SK-N-SH treated with all-trans-retinoic acid at 6 μM for 48 hours (cell line): ENCODE measurements at regions not wholly inside any gene's neighbourhood (a gene's known extent, or its start where the extent isn't known, plus 50 kb on each side); places are given as distances from the start of the nearest gene placed in this dataset.
"Not testable (repeated sequence)": the region's sequence is repeated elsewhere in the genome, so short reads cannot be mapped to it uniquely, and the experiment has no call there.

ENCODE experiments used
- ATAC-seq: fragments of 200-7000 bp; cut with Tn5 transposase; 3 replicates; pipeline ENCODE4 v1.9.1; 2020; ENCODE audit warnings: mild to moderate bottlenecking, moderate library complexity
- BACH2 ChIP-seq: fragments of 250-450 bp; sonication (Bioruptor Pico); IDR thresholded peaks from 2 replicates; pipeline ENCODE4 v1.9.0; 2021; ENCODE audit warnings: mild to moderate bottlenecking, borderline replicate concordance
- CSDC2 ChIP-seq: fragments of 250-450 bp; sonication (Bioruptor Pico); IDR thresholded peaks from 2 replicates; pipeline ENCODE4 v1.5.0; 2020; ENCODE audit warnings: mild to moderate bottlenecking, moderate library complexity
- ESRRG ChIP-seq: fragments of 250-450 bp; sonication (Bioruptor Pico); IDR thresholded peaks from 2 replicates; pipeline ENCODE4 v1.6.1; 2021; ENCODE audit warnings: mild to moderate bottlenecking
- GLIS3 ChIP-seq: fragments of 250-450 bp; sonication (Bioruptor Pico); IDR thresholded peaks from 2 replicates; pipeline ENCODE4 v1.5.0; 2020; ENCODE audit warnings: mild to moderate bottlenecking, moderate library complexity
- ISL1 ChIP-seq: fragments of 250-450 bp; sonication (Bioruptor Pico); IDR thresholded peaks from 2 replicates; pipeline ENCODE4 v2.1.2; 2022; ENCODE audit warnings: mild to moderate bottlenecking, moderate library complexity
- OSR1 ChIP-seq: fragments of 250-450 bp; sonication (Bioruptor Pico); IDR thresholded peaks from 2 replicates; pipeline ENCODE4 v1.8.0; 2022; ENCODE audit warnings: moderate library complexity, mild to moderate bottlenecking, inconsistent platforms
- PATZ1 ChIP-seq: fragments of 250-450 bp; sonication (Bioruptor Pico); IDR thresholded peaks from 2 replicates; pipeline ENCODE4 v1.8.0; 2020; ENCODE audit warnings: mild to moderate bottlenecking, moderate library complexity, borderline replicate concordance
- POU6F1 ChIP-seq: fragments of 250-450 bp; sonication (Bioruptor Pico); IDR thresholded peaks from 2 replicates; pipeline ENCODE4 v1.8.0; 2021; ENCODE audit warnings: low read depth, mild to moderate bottlenecking, moderate library complexity, borderline replicate concordance
- PPARA ChIP-seq: fragments of 250-450 bp; sonication (Bioruptor Pico); IDR thresholded peaks from 2 replicates; pipeline ENCODE4 v1.5.0; 2020; ENCODE audit warnings: mild to moderate bottlenecking, borderline replicate concordance
- RARB ChIP-seq: fragments of 250-450 bp; sonication (Bioruptor Pico); IDR thresholded peaks from 2 replicates; pipeline ENCODE4 v1.8.0; 2021; ENCODE audit warnings: mild to moderate bottlenecking, moderate library complexity
- SNAI2 ChIP-seq: fragments of 250-450 bp; sonication (Bioruptor Pico); IDR thresholded peaks from 2 replicates; pipeline ENCODE4 v1.5.0; 2020; ENCODE audit warnings: mild to moderate bottlenecking, moderate library complexity
- TCF4 ChIP-seq: fragments of 250-450 bp; sonication (Bioruptor Pico); IDR thresholded peaks from 2 replicates; pipeline ENCODE4 v1.8.0; 2021; ENCODE audit warnings: mild to moderate bottlenecking, moderate library complexity, borderline replicate concordance
- TOX ChIP-seq: fragments of 250-450 bp; sonication (Bioruptor Pico); IDR thresholded peaks from 2 replicates; pipeline ENCODE4 v1.8.0; 2021; ENCODE audit warnings: mild to moderate bottlenecking, moderate library complexity, borderline replicate concordance
- ZC3H10 ChIP-seq: fragments of 250-450 bp; sonication (Bioruptor Pico); IDR thresholded peaks from 2 replicates; pipeline ENCODE4 v1.5.1; 2021; ENCODE audit warnings: mild to moderate bottlenecking, moderate library complexity
- ZFP3 ChIP-seq: fragments of 250-450 bp; sonication (Bioruptor Pico); IDR thresholded peaks from 2 replicates; pipeline ENCODE4 v1.5.0; 2020; ENCODE audit warnings: mild to moderate bottlenecking, moderate library complexity
- ZFP30 ChIP-seq: fragments of 450-650 bp; formaldehyde crosslinking; IDR thresholded peaks from 2 replicates; pipeline ENCODE4 v1.5.0; 2022; ENCODE audit warnings: mild to moderate bottlenecking, moderate library complexity
- ZNF565 ChIP-seq: fragments of 450-650 bp; formaldehyde crosslinking; conservative IDR thresholded peaks from 2 replicates; pipeline ENCODE4 v1.5.0; 2020; ENCODE audit warnings: low read depth, mild to moderate bottlenecking, moderate library complexity
- ZNF8 ChIP-seq: fragments of 450-650 bp; formaldehyde crosslinking; IDR thresholded peaks from 2 replicates; pipeline ENCODE4 v1.5.0; 2020; ENCODE audit warnings: mild to moderate bottlenecking, moderate library complexity
- TF ChIP-seq, protein P1 (sequence below): fragments of 250-450 bp; sonication (Bioruptor Pico); IDR thresholded peaks from 2 replicates; pipeline ENCODE4 v1.5.1; 2020; ENCODE audit warnings: low read depth, mild to moderate bottlenecking, moderate library complexity
- TF ChIP-seq, protein P2 (sequence below): fragments of 250-450 bp; sonication (Bioruptor Pico); IDR thresholded peaks from 2 replicates; pipeline ENCODE4 v1.5.0; 2020; ENCODE audit warnings: mild to moderate bottlenecking, moderate library complexity
- TF ChIP-seq, protein P3 (sequence below): fragments of 250-450 bp; sonication (Bioruptor Pico); IDR thresholded peaks from 2 replicates; pipeline ENCODE4 v1.5.1; 2021; ENCODE audit warnings: mild to moderate bottlenecking, moderate library complexity

- no peak for TF ChIP-seq TOX
- TF ChIP-seq GLIS3 (CRISPR knock-in tag), result no peak
- TF ChIP-seq PATZ1 (CRISPR knock-in tag), result no peak
- TF ChIP-seq POU6F1 (CRISPR knock-in tag), result no peak
- TF ChIP-seq ZFP3 (CRISPR knock-in tag), result no peak
- no peak for TF ChIP-seq SNAI2 (CRISPR knock-in tag)
- TF ChIP-seq PPARA (CRISPR knock-in tag), result no peak
- no peak for TF ChIP-seq ZFP30 (CRISPR knock-in tag)
- TF ChIP-seq, protein P1, sequence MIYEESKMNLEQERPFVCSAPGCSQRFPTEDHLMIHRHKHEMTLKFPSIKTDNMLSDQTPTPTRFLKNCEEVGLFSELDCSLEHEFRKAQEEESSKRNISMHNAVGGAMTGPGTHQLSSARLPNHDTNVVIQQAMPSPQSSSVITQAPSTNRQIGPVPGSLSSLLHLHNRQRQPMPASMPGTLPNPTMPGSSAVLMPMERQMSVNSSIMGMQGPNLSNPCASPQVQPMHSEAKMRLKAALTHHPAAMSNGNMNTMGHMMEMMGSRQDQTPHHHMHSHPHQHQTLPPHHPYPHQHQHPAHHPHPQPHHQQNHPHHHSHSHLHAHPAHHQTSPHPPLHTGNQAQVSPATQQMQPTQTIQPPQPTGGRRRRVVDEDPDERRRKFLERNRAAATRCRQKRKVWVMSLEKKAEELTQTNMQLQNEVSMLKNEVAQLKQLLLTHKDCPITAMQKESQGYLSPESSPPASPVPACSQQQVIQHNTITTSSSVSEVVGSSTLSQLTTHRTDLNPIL (CRISPR knock-in tag), result no peak
- no peak for TF ChIP-seq ESRRG
- no peak for ATAC-seq
Observed at GRCh38 chr5:115751176-115751575, 65.3 kb downstream of the CDO1 start.

DNA sequence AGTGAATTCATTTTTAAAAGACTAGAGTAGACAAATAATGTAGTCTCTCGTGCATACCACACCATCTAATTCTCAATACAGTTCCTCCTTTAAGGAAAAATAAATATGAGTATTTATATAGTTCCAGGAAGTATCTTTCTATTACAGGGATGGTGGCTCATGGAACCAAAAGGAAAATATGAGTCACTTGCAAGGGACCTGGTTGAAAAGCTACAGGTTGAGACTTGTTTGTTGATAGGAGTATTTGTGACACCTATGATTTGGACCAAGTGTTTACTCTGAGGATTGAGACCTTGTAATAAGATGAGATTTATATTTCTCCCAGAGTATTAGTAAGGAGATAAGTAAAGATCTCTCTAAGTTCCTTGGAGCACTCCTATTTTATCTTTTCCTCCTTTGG lies 67.4 kb downstream of the CDO1 start:
- no peak for ATAC-seq
- TF ChIP-seq GLIS3 (CRISPR knock-in tag) (no peak), PATZ1 (CRISPR knock-in tag) (no peak), ZC3H10 (CRISPR knock-in tag) (no peak), SNAI2 (CRISPR knock-in tag) (no peak), ZFP3 (CRISPR knock-in tag) (no peak), ZFP30 (CRISPR knock-in tag) (no peak), CSDC2 (CRISPR knock-in tag) (no peak), RARB (CRISPR knock-in tag) (no peak), TCF4 (no peak), ESRRG (no peak), BACH2 (no peak), OSR1 (CRISPR knock-in tag) (no peak), ISL1 (CRISPR knock-in tag) (no peak), PPARA (CRISPR knock-in tag) (no peak), ZNF8 (CRISPR knock-in tag) (no peak), ZNF565 (CRISPR knock-in tag) (no peak), TOX (no peak)
- TF ChIP-seq, protein P2, sequence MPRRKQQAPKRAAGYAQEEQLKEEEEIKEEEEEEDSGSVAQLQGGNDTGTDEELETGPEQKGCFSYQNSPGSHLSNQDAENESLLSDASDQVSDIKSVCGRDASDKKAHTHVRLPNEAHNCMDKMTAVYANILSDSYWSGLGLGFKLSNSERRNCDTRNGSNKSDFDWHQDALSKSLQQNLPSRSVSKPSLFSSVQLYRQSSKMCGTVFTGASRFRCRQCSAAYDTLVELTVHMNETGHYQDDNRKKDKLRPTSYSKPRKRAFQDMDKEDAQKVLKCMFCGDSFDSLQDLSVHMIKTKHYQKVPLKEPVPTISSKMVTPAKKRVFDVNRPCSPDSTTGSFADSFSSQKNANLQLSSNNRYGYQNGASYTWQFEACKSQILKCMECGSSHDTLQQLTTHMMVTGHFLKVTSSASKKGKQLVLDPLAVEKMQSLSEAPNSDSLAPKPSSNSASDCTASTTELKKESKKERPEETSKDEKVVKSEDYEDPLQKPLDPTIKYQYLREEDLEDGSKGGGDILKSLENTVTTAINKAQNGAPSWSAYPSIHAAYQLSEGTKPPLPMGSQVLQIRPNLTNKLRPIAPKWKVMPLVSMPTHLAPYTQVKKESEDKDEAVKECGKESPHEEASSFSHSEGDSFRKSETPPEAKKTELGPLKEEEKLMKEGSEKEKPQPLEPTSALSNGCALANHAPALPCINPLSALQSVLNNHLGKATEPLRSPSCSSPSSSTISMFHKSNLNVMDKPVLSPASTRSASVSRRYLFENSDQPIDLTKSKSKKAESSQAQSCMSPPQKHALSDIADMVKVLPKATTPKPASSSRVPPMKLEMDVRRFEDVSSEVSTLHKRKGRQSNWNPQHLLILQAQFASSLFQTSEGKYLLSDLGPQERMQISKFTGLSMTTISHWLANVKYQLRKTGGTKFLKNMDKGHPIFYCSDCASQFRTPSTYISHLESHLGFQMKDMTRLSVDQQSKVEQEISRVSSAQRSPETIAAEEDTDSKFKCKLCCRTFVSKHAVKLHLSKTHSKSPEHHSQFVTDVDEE, result no peak
- TF ChIP-seq, protein P1 (CRISPR knock-in tag), result no peak
- TF ChIP-seq, protein P3, sequence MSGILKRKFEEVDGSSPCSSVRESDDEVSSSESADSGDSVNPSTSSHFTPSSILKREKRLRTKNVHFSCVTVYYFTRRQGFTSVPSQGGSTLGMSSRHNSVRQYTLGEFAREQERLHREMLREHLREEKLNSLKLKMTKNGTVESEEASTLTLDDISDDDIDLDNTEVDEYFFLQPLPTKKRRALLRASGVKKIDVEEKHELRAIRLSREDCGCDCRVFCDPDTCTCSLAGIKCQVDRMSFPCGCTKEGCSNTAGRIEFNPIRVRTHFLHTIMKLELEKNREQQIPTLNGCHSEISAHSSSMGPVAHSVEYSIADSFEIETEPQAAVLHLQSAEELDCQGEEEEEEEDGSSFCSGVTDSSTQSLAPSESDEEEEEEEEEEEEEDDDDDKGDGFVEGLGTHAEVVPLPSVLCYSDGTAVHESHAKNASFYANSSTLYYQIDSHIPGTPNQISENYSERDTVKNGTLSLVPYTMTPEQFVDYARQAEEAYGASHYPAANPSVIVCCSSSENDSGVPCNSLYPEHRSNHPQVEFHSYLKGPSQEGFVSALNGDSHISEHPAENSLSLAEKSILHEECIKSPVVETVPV (CRISPR knock-in tag), result no peak

- not testable (repeated sequence) for ATAC-seq
Observed at GRCh38 chr5:115739245-115739644, 77.2 kb downstream of the CDO1 start.
